ENCODE measurements at regions not wholly inside any gene's neighbourhood (a gene's known extent, or its start where the extent isn't known, plus 50 kb on each side); places are given as distances from the start of the nearest gene placed in this dataset.

DNA sequence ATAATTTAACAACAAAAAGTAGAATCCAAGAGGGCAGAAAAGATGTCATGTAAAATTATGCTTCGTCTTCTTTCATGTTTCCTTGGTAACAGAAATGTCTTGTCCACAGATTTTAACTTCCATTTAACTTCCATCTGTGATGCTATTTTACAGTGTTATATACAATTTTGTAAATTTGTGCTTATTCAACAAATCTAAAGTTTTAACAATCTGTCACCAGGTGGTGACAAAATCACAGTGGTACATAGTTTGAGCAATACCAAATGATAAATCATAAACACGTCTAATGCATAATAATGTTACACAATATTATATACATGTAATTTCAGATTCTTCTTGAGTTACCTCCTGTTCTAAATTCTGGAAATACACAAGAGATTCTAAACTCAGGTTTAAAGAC is 784.4 kb upstream of the CELF2 start:
- CTCF ChIA-PET: no interaction called here
- POLR2A ChIA-PET: no interaction called here

DNA sequence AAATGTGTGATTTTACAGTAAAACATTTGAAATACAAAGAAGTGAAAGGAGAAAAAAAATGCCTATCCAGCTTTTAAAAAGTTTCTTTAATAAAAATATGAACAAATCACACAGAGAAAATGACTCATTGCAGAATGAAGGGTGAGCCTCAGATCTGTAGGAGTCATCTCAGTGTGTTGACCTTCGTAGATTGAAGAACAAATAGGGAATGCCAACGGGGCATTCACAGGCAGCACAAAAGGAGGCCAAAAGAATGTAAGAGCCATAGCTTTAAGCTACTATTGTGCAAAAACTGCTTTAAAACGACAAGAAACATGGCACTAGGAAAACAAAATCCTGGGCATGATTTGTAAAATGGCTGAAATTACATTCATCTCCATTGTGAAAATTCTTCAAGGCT is 782.7 kb upstream of the CELF2 start:
- Mint-ChIP-seq H3K36me3 (ENCODE audit: insufficient read depth, unreplicated experiment) (no peaks in the 10 kb centered on the region), H3K9me3 (ENCODE audit: unreplicated experiment) (no peaks in the 10 kb centered on the region), H3K4me1 (ENCODE audit: low read depth, unreplicated experiment) (no peaks in the 10 kb centered on the region), H3K4me3 (ENCODE audit: unreplicated experiment) (no peak overlapping the region), H3K27ac (ENCODE audit: unreplicated experiment) (no peak overlapping the region), H3K27me3 (ENCODE audit: insufficient read depth, unreplicated experiment) (peaks cover 3% of the 10 kb centered on the region)
- DNase-seq: no peak
- POLR2A ChIA-PET: no interaction called here
- Histone ChIP-seq H3K9me3 (no peaks in the 10 kb centered on the region), H3K27me3 (replicated peaks; ENCODE audit: control insufficient read depth, insufficient read depth, low read length) (no peaks in the 10 kb centered on the region), H3K4me1 (no peaks in the 10 kb centered on the region), H3K36me3 (ENCODE audit: control insufficient read depth, insufficient read depth, low read length) (no peaks in the 10 kb centered on the region), H3K4me3 (ENCODE audit: low read depth, low read length) (no peak overlapping the region)
- BruUV-seq (replicated peaks): no TSS peak
- intact Hi-C loops (cut with micrococcal nuclease; ENCODE audit: unreplicated experiment): no loop called here
- CTCF ChIA-PET: no interaction called here
- TF ChIP-seq, protein P1, sequence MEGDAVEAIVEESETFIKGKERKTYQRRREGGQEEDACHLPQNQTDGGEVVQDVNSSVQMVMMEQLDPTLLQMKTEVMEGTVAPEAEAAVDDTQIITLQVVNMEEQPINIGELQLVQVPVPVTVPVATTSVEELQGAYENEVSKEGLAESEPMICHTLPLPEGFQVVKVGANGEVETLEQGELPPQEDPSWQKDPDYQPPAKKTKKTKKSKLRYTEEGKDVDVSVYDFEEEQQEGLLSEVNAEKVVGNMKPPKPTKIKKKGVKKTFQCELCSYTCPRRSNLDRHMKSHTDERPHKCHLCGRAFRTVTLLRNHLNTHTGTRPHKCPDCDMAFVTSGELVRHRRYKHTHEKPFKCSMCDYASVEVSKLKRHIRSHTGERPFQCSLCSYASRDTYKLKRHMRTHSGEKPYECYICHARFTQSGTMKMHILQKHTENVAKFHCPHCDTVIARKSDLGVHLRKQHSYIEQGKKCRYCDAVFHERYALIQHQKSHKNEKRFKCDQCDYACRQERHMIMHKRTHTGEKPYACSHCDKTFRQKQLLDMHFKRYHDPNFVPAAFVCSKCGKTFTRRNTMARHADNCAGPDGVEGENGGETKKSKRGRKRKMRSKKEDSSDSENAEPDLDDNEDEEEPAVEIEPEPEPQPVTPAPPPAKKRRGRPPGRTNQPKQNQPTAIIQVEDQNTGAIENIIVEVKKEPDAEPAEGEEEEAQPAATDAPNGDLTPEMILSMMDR (IDR thresholded peaks at IDR 0.05; ENCODE audit: insufficient read depth in 1 of 2, low read depth in 1 of 2, low read length in 1 of 2, severe bottlenecking in 1 of 2, unreplicated experiment in 1 of 2): no peak

More for the DNA sequence above, 784.4 kb upstream of the CELF2 start:
- peaks cover 3% of the 10 kb centered on the region for H3K27me3 Mint-ChIP-seq (ENCODE audit: insufficient read depth, unreplicated experiment)
- Histone ChIP-seq H3K4me1 (no peaks in the 10 kb centered on the region), H3K36me3 (ENCODE audit: control insufficient read depth, insufficient read depth, low read length) (no peaks in the 10 kb centered on the region), H3K4me3 (ENCODE audit: low read depth, low read length) (no peak overlapping the region), H3K9me3 (no peaks in the 10 kb centered on the region), H3K27me3 (replicated peaks; ENCODE audit: control insufficient read depth, insufficient read depth, low read length) (no peaks in the 10 kb centered on the region)
- no peak for DNase-seq
- H3K27ac Mint-ChIP-seq (ENCODE audit: unreplicated experiment): no peak overlapping the region
- BruUV-seq (replicated peaks): no TSS peak
- no peak overlapping the region for H3K4me3 Mint-ChIP-seq (ENCODE audit: unreplicated experiment)
- intact Hi-C loops (cut with micrococcal nuclease; ENCODE audit: unreplicated experiment): loop anchor here (1.0 to 2.0 kb wide), 2 partner anchors 444 to 803 kb away; no protein-coding TSS in a partner anchor
- TF ChIP-seq, protein P1 (IDR thresholded peaks at IDR 0.05; ENCODE audit: insufficient read depth in 1 of 2, low read depth in 1 of 2, low read length in 1 of 2, severe bottlenecking in 1 of 2, unreplicated experiment in 1 of 2): no peak
- no peaks in the 10 kb centered on the region for H3K9me3 Mint-ChIP-seq (ENCODE audit: unreplicated experiment)
- no peaks in the 10 kb centered on the region for H3K36me3 Mint-ChIP-seq (ENCODE audit: insufficient read depth, unreplicated experiment)
- no peaks in the 10 kb centered on the region for H3K4me1 Mint-ChIP-seq (ENCODE audit: low read depth, unreplicated experiment)

DNA sequence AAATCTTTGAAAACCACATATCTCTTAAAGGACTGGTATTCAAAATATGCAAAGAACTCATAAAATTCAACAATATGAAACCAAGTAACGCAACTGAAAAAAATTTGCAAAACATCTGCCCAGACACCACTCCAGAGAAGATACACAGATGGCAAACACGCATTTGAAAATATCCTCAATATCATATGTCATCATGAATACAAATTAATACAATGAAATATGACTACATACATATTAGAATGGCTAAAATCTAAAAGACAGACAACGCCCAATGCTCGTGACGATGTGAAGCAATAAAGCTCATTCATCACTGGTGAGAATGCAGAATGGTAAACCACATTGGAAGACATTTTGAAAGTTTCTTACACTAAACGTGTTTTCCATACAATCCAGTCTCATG is 770.1 kb upstream of the CELF2 start:
- Mint-ChIP-seq H3K36me3 (ENCODE audit: insufficient read depth, unreplicated experiment) (no peaks in the 10 kb centered on the region), H3K27me3 (ENCODE audit: insufficient read depth, unreplicated experiment) (no peaks in the 10 kb centered on the region), H3K4me1 (ENCODE audit: low read depth, unreplicated experiment) (no peaks in the 10 kb centered on the region), H3K9me3 (ENCODE audit: unreplicated experiment) (peaks cover 21% of the 10 kb centered on the region), H3K27ac (ENCODE audit: unreplicated experiment) (no peak overlapping the region), H3K4me3 (ENCODE audit: unreplicated experiment) (no peak overlapping the region)
- Histone ChIP-seq H3K36me3 (ENCODE audit: control insufficient read depth, insufficient read depth, low read length) (no peaks in the 10 kb centered on the region), H3K4me1 (no peaks in the 10 kb centered on the region), H3K4me3 (ENCODE audit: low read depth, low read length) (no peak overlapping the region), H3K27me3 (replicated peaks; ENCODE audit: control insufficient read depth, insufficient read depth, low read length) (no peaks in the 10 kb centered on the region), H3K9me3 (peaks cover 7% of the 10 kb centered on the region; the same call in 1 of the 2 replicates)
- intact Hi-C loops (cut with micrococcal nuclease; ENCODE audit: unreplicated experiment): no loop called here
- ChIA-PET POLR2A (no interaction called here), CTCF (no interaction called here)
- TF ChIP-seq, protein P1 (IDR thresholded peaks at IDR 0.05; ENCODE audit: insufficient read depth in 1 of 2, low read depth in 1 of 2, low read length in 1 of 2, severe bottlenecking in 1 of 2, unreplicated experiment in 1 of 2): no peak
- no peak for DNase-seq
- BruUV-seq (replicated peaks): no TSS peak
